Gastroesophageal sphincter (tissue), 4 donors: ENCODE measurements at regions not wholly inside any gene's neighbourhood (a gene's known extent, or its start where the extent isn't known, plus 50 kb on each side); places are given as distances from the start of the nearest gene placed in this dataset.

ENCODE experiments used
- ATAC-seq: fragments of 150-250 bp; one replicate; pipeline ENCODE4 v1.9.1; 2016; ENCODE audit warnings: mild to moderate bottlenecking, moderate library complexity
- H3K27ac ChIP-seq, 4 donors: fragments of 200-600 bp; sonication (generic) in 3 of 4; 1 replicate in 3 of 4; 2 replicates in 1 of 4; pipeline ENCODE4 v1.5.1; 2016 to 2019
- H3K27me3 ChIP-seq: fragments of 200-600 bp; sonication (generic); one replicate; pipeline ENCODE4 v1.5.1; 2019
- H3K36me3 ChIP-seq, 2 donors: fragments of 200-600 bp; sonication (generic); one replicate each; pipeline ENCODE4 v1.5.1; 2019; ENCODE audit warnings: control low read depth in 1 of 2
- H3K4me1 ChIP-seq, 3 donors: fragments of 200-600 bp; sonication (generic); 1 replicate in 2 of 3; 2 replicates in 1 of 3; pipeline ENCODE4 v1.5.1; 2016 to 2019; ENCODE audit warnings: control low read depth in 2 of 3
- H3K4me3 ChIP-seq, 2 donors: fragments of 200-600 bp; sonication (generic); one replicate each; pipeline ENCODE4 v1.5.1; 2019; ENCODE audit warnings: mild to moderate bottlenecking in 1 of 2, moderate library complexity in 1 of 2
- H3K9me3 ChIP-seq, 3 donors: fragments of 200-600 bp; sonication (generic); one replicate each; pipeline ENCODE4 v1.5.1; 2017 to 2019; ENCODE audit warnings: control low read depth in 2 of 3
- CTCF ChIP-seq, 4 experiments: fragments of 200-600 bp in 2 of 4; fragments of 450-650 bp in 2 of 4; sonication (generic) in 1 of 4; IDR thresholded peaks; one replicate each; pipeline ENCODE4 v1.5.1; 2017 to 2019; ENCODE audit warnings: antibody characterized with exemption in 4 of 4, mild to moderate bottlenecking in 2 of 4, moderate library complexity in 2 of 4
- EP300 ChIP-seq: sonication (generic); formaldehyde crosslinking; IDR thresholded peaks from one replicate; pipeline ENCODE4 v1.6.1; 2017; ENCODE audit warnings: antibody characterized with exemption, mild to moderate bottlenecking
- POLR2A ChIP-seq, 2 donors: fragments of 450-650 bp; IDR thresholded peaks; one replicate each; pipeline ENCODE4 v1.6.1; 2017; ENCODE audit warnings: antibody characterized with exemption in 2 of 2, mild to moderate bottlenecking in 2 of 2, moderate library complexity in 1 of 2
- POLR2AphosphoS5 ChIP-seq: sonication (generic); formaldehyde crosslinking; IDR thresholded peaks from one replicate; pipeline ENCODE4 v1.6.1; 2017; ENCODE audit warnings: antibody characterized with exemption
- WGBS, 2 donors: methylation state at CpG; one replicate each; pipeline ENCODE4 v1.1.5; 2018; ENCODE audit warnings: low coverage in 1 of 2; 5-methylcytosine and 5-hydroxymethylcytosine counted together

- Histone ChIP-seq H3K27ac (no peak overlapping the region), H3K36me3 (no peaks in the 10 kb centered on the region), H3K27me3 (no peaks in the 10 kb centered on the region), H3K4me1 (peaks cover 0 to 10% (median 4%) of the 10 kb centered on the region in 3 donors), H3K9me3 (no peaks in the 10 kb centered on the region), H3K4me3 (no peak overlapping the region)
- peak; percentile 28 for ATAC-seq
- no CpG with 5 or more reads among the region's 3 CpGs for WGBS, 2 donors
- TF ChIP-seq CTCF (IDR thresholded peaks at IDR 0.05), result no peak
- TF ChIP-seq POLR2AphosphoS5, result peak; percentile 29
- no peak for TF ChIP-seq POLR2A (IDR thresholded peaks at IDR 0.05)
- TF ChIP-seq EP300, result no peak
Observed at GRCh38 chr22:26995235-26995634, 337.8 kb downstream of the MIAT start.

- no peaks in the 10 kb centered on the region for H3K36me3 ChIP-seq
- TF ChIP-seq POLR2A (IDR thresholded peaks at IDR 0.05) (no peak), POLR2AphosphoS5 (no peak), CTCF (IDR thresholded peaks at IDR 0.05) (no peak), EP300 (no peak)
- no peak overlapping the region for H3K27ac ChIP-seq
- H3K4me1 ChIP-seq, result peaks cover 0 to 10% (median 4%) of the 10 kb centered on the region in 3 donors
- WGBS, 2 donors, result 71 to 80% methylated on average over 2 of the region's 2 CpGs
- H3K27me3 ChIP-seq, result no peaks in the 10 kb centered on the region
- H3K4me3 ChIP-seq, result no peak overlapping the region
- no peaks in the 10 kb centered on the region for H3K9me3 ChIP-seq
- no peak for ATAC-seq
Observed at GRCh38 chr22:26996154-26996553, 338.8 kb downstream of the MIAT start.

- TF ChIP-seq POLR2A (IDR thresholded peaks at IDR 0.05), result no peak
- TF ChIP-seq CTCF (IDR thresholded peaks at IDR 0.05), result no peak
- TF ChIP-seq EP300, result no peak
- no peak for TF ChIP-seq POLR2AphosphoS5
Observed at GRCh38 chr22:26998129-26998528, 340.7 kb downstream of the MIAT start.

GRCh38 chr22:26998716-26999115, 341.3 kb downstream of the MIAT start:
- H3K4me1 ChIP-seq, result peaks cover 0 to 10% (median 4%) of the 10 kb centered on the region in 3 donors
- TF ChIP-seq EP300 (no peak), POLR2A (IDR thresholded peaks at IDR 0.05) (no peak), CTCF (IDR thresholded peaks at IDR 0.05) (no peak), POLR2AphosphoS5 (no peak)
- H3K27ac ChIP-seq, result peak overlapping the region in 2 of 4 donors; percentile 13 to 33
- H3K36me3 ChIP-seq, result no peaks in the 10 kb centered on the region
- no peak for ATAC-seq
- H3K27me3 ChIP-seq, result no peaks in the 10 kb centered on the region
- WGBS, 2 donors, result 46 to 49% methylated on average over 4 to 5 of the region's 6 CpGs
- H3K9me3 ChIP-seq, result no peaks in the 10 kb centered on the region
- H3K4me3 ChIP-seq, result no peak overlapping the region

More at GRCh38 chr22:26998129-26998528, 340.7 kb downstream of the MIAT start:
- peak; percentile 84 for ATAC-seq
- Histone ChIP-seq H3K27me3 (no peaks in the 10 kb centered on the region), H3K4me1 (peaks cover 0 to 10% (median 4%) of the 10 kb centered on the region in 3 donors), H3K9me3 (no peaks in the 10 kb centered on the region), H3K36me3 (no peaks in the 10 kb centered on the region), H3K4me3 (no peak overlapping the region), H3K27ac (peak overlapping the region in 2 of 4 donors; percentile 13 to 33)
- WGBS, 2 donors, result 40 to 52% methylated on average over 2 to 3 of the region's 3 CpGs

- 80 to 100% methylated on average over 3 to 10 of the region's 11 CpGs for WGBS, 2 donors
- TF ChIP-seq EP300 (no peak), POLR2AphosphoS5 (no peak), POLR2A (IDR thresholded peaks at IDR 0.05) (no peak), CTCF (IDR thresholded peaks at IDR 0.05) (no peak)
- no peaks in the 10 kb centered on the region for H3K4me1 ChIP-seq
- no peak overlapping the region for H3K27ac ChIP-seq
- H3K9me3 ChIP-seq, result no peaks in the 10 kb centered on the region
- H3K4me3 ChIP-seq, result no peak overlapping the region
- H3K36me3 ChIP-seq, result no peaks in the 10 kb centered on the region
- ATAC-seq, result no peak
- H3K27me3 ChIP-seq, result peaks cover 10% of the 10 kb centered on the region
Observed at GRCh38 chr22:27003297-27003696, 345.9 kb downstream of the MIAT start.
